HT1080 (cell line): ENCODE measurements at regions not wholly inside any gene's neighbourhood (a gene's known extent, or its start where the extent isn't known, plus 50 kb on each side); places are given as distances from the start of the nearest gene placed in this dataset.

Source experiments
- DNase-seq: peaks from one replicate; pipeline ENCODE4 v3.0.0-alpha.2; 2015; ENCODE audit warnings: low read depth

- DNase-seq, result no peak
These were observed 1030.1 kb downstream of the FSTL5 start for GRCh38 chr4:161133586-161134276.

- no peak for DNase-seq
These were observed 1030.9 kb downstream of the FSTL5 start for GRCh38 chr4:161132715-161133425.

DNA sequence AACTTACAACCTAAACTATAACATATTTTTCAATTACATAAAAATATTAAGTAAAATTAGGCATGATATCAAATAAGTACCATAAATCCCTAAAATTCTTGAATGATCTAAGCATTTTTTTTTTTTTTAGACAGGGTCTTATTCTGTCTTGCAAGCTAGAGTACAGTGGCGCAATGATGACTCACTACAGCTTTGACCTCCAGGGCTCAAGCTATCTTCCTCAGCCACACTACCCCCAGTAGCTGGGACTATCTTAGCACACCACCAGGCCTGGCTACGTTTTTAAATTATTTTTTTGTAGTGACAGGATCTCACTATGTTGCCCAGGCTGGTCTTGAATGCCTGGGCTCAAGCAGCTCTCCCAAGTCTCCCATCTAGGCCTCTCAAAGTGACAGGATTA lies 1042.3 kb downstream of the FSTL5 start:
- DNase-seq, result peak; percentile 42

- DNase-seq, result peak; percentile 12
These were observed 1061.9 kb downstream of the FSTL5 start for GRCh38 chr4:161101881-161102280.

GRCh38 chr4:161097821-161098220 lies 1066.0 kb downstream of the FSTL5 start:
- DNase-seq, result no peak

- DNase-seq, result no peak
These were observed 1102.8 kb downstream of the FSTL5 start for GRCh38 chr4:161061046-161061445.
